ENCODE measurements at regions not wholly inside any gene's neighbourhood (a gene's known extent, or its start where the extent isn't known, plus 50 kb on each side); places are given as distances from the start of the nearest gene placed in this dataset.
"Not testable (repeated sequence)": the region's sequence is repeated elsewhere in the genome, so short reads cannot be mapped to it uniquely, and the experiment has no call there.

GRCh38 chr21:8987896-8988295 is 1533.5 kb upstream of the TPTE start:
- not testable (repeated sequence) for H3K27ac ChIP-seq, H4K20me1 ChIP-seq, H3K9ac ChIP-seq, H3K36me3 ChIP-seq, H3K27me3 ChIP-seq, H3K4me2 ChIP-seq, H3K4me3 ChIP-seq, H3K4me1 ChIP-seq
- peaks cover 36% of the 10 kb centered on the region for H3K9me3 ChIP-seq

GRCh38 chr21:8988696-8989095 is 1532.7 kb upstream of the TPTE start:
- Histone ChIP-seq H3K4me2 (no peak overlapping the region), H3K36me3 (no peaks in the 10 kb centered on the region), H3K9me3 (peaks cover 36% of the 10 kb centered on the region), H3K27ac (no peak overlapping the region), H3K27me3 (no peaks in the 10 kb centered on the region), H3K4me3 (no peak overlapping the region), H4K20me1 (no peaks in the 10 kb centered on the region), H3K4me1 (no peaks in the 10 kb centered on the region), H3K9ac (no peak overlapping the region)
- no peak for TF ChIP-seq Cebpa-rat (IDR thresholded peaks at IDR 0.05)

- Histone ChIP-seq H3K36me3 (no peaks in the 10 kb centered on the region), H3K4me3 (no peak overlapping the region), H4K20me1 (no peaks in the 10 kb centered on the region), H3K4me2 (no peak overlapping the region), H3K9me3 (peaks cover 36% of the 10 kb centered on the region), H3K9ac (no peak overlapping the region), H3K4me1 (no peaks in the 10 kb centered on the region), H3K27me3 (no peaks in the 10 kb centered on the region), H3K27ac (no peak overlapping the region)
- TF ChIP-seq Cebpa-rat (IDR thresholded peaks at IDR 0.05), result no peak
Observed at GRCh38 chr21:8989261-8989711, 1532.1 kb upstream of the TPTE start.

- Histone ChIP-seq H4K20me1 (no peaks in the 10 kb centered on the region), H3K27me3 (no peaks in the 10 kb centered on the region), H3K9ac (no peak overlapping the region), H3K9me3 (peaks cover 36% of the 10 kb centered on the region), H3K27ac (no peak overlapping the region), H3K4me2 (no peak overlapping the region), H3K4me1 (no peaks in the 10 kb centered on the region), H3K4me3 (no peak overlapping the region), H3K36me3 (no peaks in the 10 kb centered on the region)
- TF ChIP-seq Cebpa-rat (IDR thresholded peaks at IDR 0.05), result no peak
Observed at GRCh38 chr21:8989721-8990325, 1531.6 kb upstream of the TPTE start.

GRCh38 chr21:8990326-8991087 is 1530.9 kb upstream of the TPTE start:
- Histone ChIP-seq H3K9me3 (peaks cover 36% of the 10 kb centered on the region), H3K27ac (no peak overlapping the region), H3K27me3 (no peaks in the 10 kb centered on the region), H4K20me1 (no peaks in the 10 kb centered on the region), H3K36me3 (no peaks in the 10 kb centered on the region), H3K4me2 (no peak overlapping the region), H3K9ac (no peak overlapping the region), H3K4me1 (no peaks in the 10 kb centered on the region), H3K4me3 (no peak overlapping the region)
- TF ChIP-seq Cebpa-rat (IDR thresholded peaks at IDR 0.05), result no peak

- Histone ChIP-seq H3K4me1 (no peaks in the 10 kb centered on the region), H3K27me3 (no peaks in the 10 kb centered on the region), H4K20me1 (no peaks in the 10 kb centered on the region), H3K9ac (no peak overlapping the region), H3K27ac (no peak overlapping the region), H3K4me3 (no peak overlapping the region), H3K9me3 (peaks cover 36% of the 10 kb centered on the region), H3K4me2 (no peak overlapping the region), H3K36me3 (no peaks in the 10 kb centered on the region)
- TF ChIP-seq Cebpa-rat (IDR thresholded peaks at IDR 0.05), result no peak
Observed at GRCh38 chr21:8991088-8991907, 1530.1 kb upstream of the TPTE start.

GRCh38 chr21:8991968-8992621 is 1529.3 kb upstream of the TPTE start:
- H3K9me3 ChIP-seq, result peaks cover 36% of the 10 kb centered on the region

GRCh38 chr21:8992731-8993174 is 1528.6 kb upstream of the TPTE start:
- H3K27ac ChIP-seq, result no peak overlapping the region
- no peaks in the 10 kb centered on the region for H3K27me3 ChIP-seq
- H3K4me1 ChIP-seq, result no peaks in the 10 kb centered on the region
- no peak for TF ChIP-seq Cebpa-rat (IDR thresholded peaks at IDR 0.05)
- no peak overlapping the region for H3K4me3 ChIP-seq
- H3K9ac ChIP-seq, result no peak overlapping the region
- no peaks in the 10 kb centered on the region for H4K20me1 ChIP-seq
- no peaks in the 10 kb centered on the region for H3K36me3 ChIP-seq
- H3K9me3 ChIP-seq, result peaks cover 36% of the 10 kb centered on the region
- no peak overlapping the region for H3K4me2 ChIP-seq

More at GRCh38 chr21:8991968-8992621, 1529.3 kb upstream of the TPTE start:
- Histone ChIP-seq H3K36me3 (no peaks in the 10 kb centered on the region), H3K4me1 (no peaks in the 10 kb centered on the region), H3K9ac (no peak overlapping the region), H3K4me3 (no peak overlapping the region), H4K20me1 (no peaks in the 10 kb centered on the region), H3K27ac (no peak overlapping the region), H3K27me3 (no peaks in the 10 kb centered on the region), H3K4me2 (no peak overlapping the region)
- TF ChIP-seq Cebpa-rat (IDR thresholded peaks at IDR 0.05), result no peak

GRCh38 chr21:8993284-8993942 is 1528.0 kb upstream of the TPTE start:
- no peaks in the 10 kb centered on the region for H3K36me3 ChIP-seq
- no peak overlapping the region for H3K27ac ChIP-seq
- H3K27me3 ChIP-seq, result no peaks in the 10 kb centered on the region
- no peak for TF ChIP-seq Cebpa-rat (IDR thresholded peaks at IDR 0.05)
- no peaks in the 10 kb centered on the region for H4K20me1 ChIP-seq
- H3K4me3 ChIP-seq, result no peak overlapping the region
- H3K9me3 ChIP-seq, result peaks cover 36% of the 10 kb centered on the region
- H3K9ac ChIP-seq, result no peak overlapping the region
- no peaks in the 10 kb centered on the region for H3K4me1 ChIP-seq
- no peak overlapping the region for H3K4me2 ChIP-seq
